GM23338 (cell line): ENCODE measurements at regions not wholly inside any gene's neighbourhood (a gene's known extent, or its start where the extent isn't known, plus 50 kb on each side); places are given as distances from the start of the nearest gene placed in this dataset.

Experiments
- ATAC-seq: fragments of 200-7000 bp; cut with Tn5 transposase; 3 replicates; pipeline ENCODE4 v1.9.1; 2020
- DNase-seq: peaks from one replicate; pipeline ENCODE4 v3.0.0-alpha.2; 2015; ENCODE audit warnings: low spot score
- H2AFZ ChIP-seq: fragments of 200-600 bp; sonication (generic); 2 replicates; pipeline ENCODE4 v1.8.0; 2016; ENCODE audit warnings: antibody characterized with exemption, mild to moderate bottlenecking, moderate library complexity
- H3F3A ChIP-seq: fragments of 200-600 bp; sonication (generic); replicated peaks from 2 replicates; pipeline ENCODE4 v1.8.0; 2017; ENCODE audit warnings: antibody characterized with exemption, mixed run types, low read depth
- H3K27ac ChIP-seq: fragments of 200-600 bp; sonication (generic); 2 replicates; pipeline ENCODE4 v1.6.1; 2016; ENCODE audit warnings: low read depth
- H3K27me3 ChIP-seq: fragments of 200-600 bp; sonication (generic); 2 replicates; pipeline ENCODE4 v1.8.0; 2016; ENCODE audit warnings: mild to moderate bottlenecking, mixed run types, moderate library complexity; ENCODE audit not compliant: insufficient read depth
- H3K36me3 ChIP-seq: fragments of 200-600 bp; sonication (generic); 2 replicates; pipeline ENCODE4 v1.8.0; 2016; ENCODE audit warnings: mild to moderate bottlenecking; ENCODE audit not compliant: insufficient read depth
- H3K4me1 ChIP-seq: fragments of 200-600 bp; sonication (generic); 2 replicates; pipeline ENCODE4 v1.8.0; 2016; ENCODE audit warnings: mild to moderate bottlenecking, moderate library complexity; ENCODE audit not compliant: insufficient read depth
- H3K4me2 ChIP-seq: fragments of 200-600 bp; sonication (generic); 2 replicates; pipeline ENCODE4 v1.7.1; 2017; ENCODE audit warnings: mixed run types
- H3K4me3 ChIP-seq: fragments of 200-600 bp; sonication (generic); 2 replicates; pipeline ENCODE4 v1.6.1; 2016; ENCODE audit warnings: mixed run types
- H3K79me2 ChIP-seq: fragments of 200-600 bp; sonication (generic); replicated peaks from 2 replicates; pipeline ENCODE4 v1.8.0; 2017; ENCODE audit warnings: mild to moderate bottlenecking; ENCODE audit not compliant: insufficient read depth
- H3K9me2 ChIP-seq: fragments of 200-600 bp; sonication (generic); 2 replicates; pipeline ENCODE4 v1.8.0; 2017; ENCODE audit not compliant: insufficient read depth
- H4K20me1 ChIP-seq: fragments of 200-600 bp; sonication (generic); replicated peaks from 2 replicates; pipeline ENCODE4 v1.8.0; 2017; ENCODE audit warnings: mild to moderate bottlenecking; ENCODE audit not compliant: insufficient read depth
- H3K27ac Mint-ChIP-seq: 2 replicates; pipeline ENCODE4 v1.8.0; 2020; ENCODE audit warnings: inconsistent platforms, mild to moderate bottlenecking, moderate library complexity, mixed read lengths
- H3K27me3 Mint-ChIP-seq: 3 replicates; pipeline ENCODE4 v1.8.0; 2022; ENCODE audit warnings: low read depth, mild to moderate bottlenecking, moderate library complexity, mixed read lengths, inconsistent platforms; ENCODE audit not compliant: insufficient read depth, poor library complexity
- H3K36me3 Mint-ChIP-seq: 3 replicates; pipeline ENCODE4 v1.8.0; 2021; ENCODE audit warnings: low read depth, mild to moderate bottlenecking, inconsistent platforms, moderate library complexity, mixed read lengths
- H3K4me1 Mint-ChIP-seq: 3 replicates; pipeline ENCODE4 v1.8.0; 2020; ENCODE audit warnings: mild to moderate bottlenecking, inconsistent platforms, mixed read lengths
- H3K4me3 Mint-ChIP-seq: 3 replicates; pipeline ENCODE4 v1.8.0; 2021; ENCODE audit warnings: moderate library complexity, mild to moderate bottlenecking, inconsistent platforms, mixed read lengths
- H3K9me3 Mint-ChIP-seq: 3 replicates; pipeline ENCODE4 v1.8.0; 2020; ENCODE audit warnings: moderate library complexity, mild to moderate bottlenecking, inconsistent platforms, mixed read lengths
- CREB1 ChIP-seq: fragments of 250-450 bp; sonication (Bioruptor Pico); IDR thresholded peaks from 2 replicates; pipeline ENCODE4 v1.5.0; 2020; ENCODE audit warnings: low read depth, mild to moderate bottlenecking, moderate library complexity
- ETS1 ChIP-seq: IDR thresholded peaks from 2 replicates; pipeline ENCODE4 v1.6.1; 2016; ENCODE audit warnings: antibody characterized with exemption
- EZH2 ChIP-seq: fragments of 200-600 bp; sonication (generic); IDR thresholded peaks from one replicate; pipeline ENCODE4 v1.8.0; 2017; ENCODE audit warnings: antibody characterized with exemption, mild to moderate bottlenecking, low read depth; ENCODE audit not compliant: unreplicated experiment
- EZH2phosphoT487 ChIP-seq: fragments of 200-600 bp; sonication (generic); IDR thresholded peaks from one replicate; pipeline ENCODE4 v1.8.1; 2018; ENCODE audit warnings: antibody characterized with exemption; ENCODE audit not compliant: unreplicated experiment
- POLR2AphosphoS5 ChIP-seq: IDR thresholded peaks from 2 replicates; pipeline ENCODE4 v1.6.1; 2016; ENCODE audit warnings: antibody characterized with exemption, low read depth
- REST ChIP-seq: IDR thresholded peaks from one replicate; pipeline ENCODE4 v1.6.1; 2018; ENCODE audit warnings: antibody characterized with exemption; ENCODE audit not compliant: unreplicated experiment
- ZNF114 ChIP-seq: fragments of 250-450 bp; sonication (Bioruptor Pico); IDR thresholded peaks from 2 replicates; pipeline ENCODE4 v1.5.0; 2020; ENCODE audit warnings: mild to moderate bottlenecking, moderate library complexity
- ZNF331 ChIP-seq: fragments of 250-450 bp; sonication (Bioruptor Pico); IDR thresholded peaks from 2 replicates; pipeline ENCODE4 v1.5.0; 2020; ENCODE audit warnings: low read depth, mild to moderate bottlenecking, moderate library complexity
- ZNF462 ChIP-seq: fragments of 250-450 bp; sonication (Bioruptor Pico); IDR thresholded peaks from 2 replicates; pipeline ENCODE4 v1.5.0; 2020; ENCODE audit warnings: mild to moderate bottlenecking, moderate library complexity

GRCh38 chr17:77667478-77667877, 291.0 kb upstream of the TNRC6C start:
- Histone ChIP-seq H3K9me2 (peaks cover 4% of the 10 kb centered on the region; the same call in 1 of the 2 replicates), H3K4me1 (no peaks in the 10 kb centered on the region), H3K4me3 (no peak overlapping the region), H4K20me1 (no peaks in the 10 kb centered on the region), H3K4me2 (no peak overlapping the region), H3K79me2 (no peaks in the 10 kb centered on the region), H3K27me3 (no peaks in the 10 kb centered on the region), H3K36me3 (no peaks in the 10 kb centered on the region), H3F3A (no peaks in the 10 kb centered on the region), H3K27ac (no peak overlapping the region), H2AFZ (no peak overlapping the region)
- peaks cover 32% of the 10 kb centered on the region for H3K36me3 Mint-ChIP-seq
- H3K27me3 Mint-ChIP-seq: peaks cover 2% of the 10 kb centered on the region
- TF ChIP-seq ZNF331: no peak
- no peak for TF ChIP-seq CREB1 (CRISPR knock-in tag)
- no peak for TF ChIP-seq ZNF114 (CRISPR knock-in tag)
- no peak for TF ChIP-seq EZH2
- TF ChIP-seq REST: no peak
- no peak for TF ChIP-seq ZNF462
- no peak for TF ChIP-seq ETS1
- no peak for TF ChIP-seq POLR2AphosphoS5
- TF ChIP-seq EZH2phosphoT487: no peak
- ATAC-seq (no peak), DNase-seq (no peak)
- H3K4me1 Mint-ChIP-seq: peaks cover 5% of the 10 kb centered on the region
- H3K27ac Mint-ChIP-seq: no peak overlapping the region
- no peak overlapping the region for H3K4me3 Mint-ChIP-seq
- H3K9me3 Mint-ChIP-seq: peaks cover 47% of the 10 kb centered on the region
